Stimulated activated naive CD8-positive, alpha-beta T cell treated with anti-CD3 and anti-CD28 coated beads, Interleukin-15, Interleukin-2, amounts not matched to agents 100 ng/mL and 50 ng/mL, for 24 hours (primary cell): ENCODE measurements at regions not wholly inside any gene's neighbourhood (a gene's known extent, or its start where the extent isn't known, plus 50 kb on each side); places are given as distances from the start of the nearest gene placed in this dataset.

Experiments
- H3K27ac Mint-ChIP-seq: one replicate; pipeline ENCODE4 v1.8.0; 2021; ENCODE audit warnings: mild to moderate bottlenecking, mixed read lengths
- H3K27me3 Mint-ChIP-seq: one replicate; pipeline ENCODE4 v1.8.0; 2021; ENCODE audit warnings: mixed read lengths
- H3K36me3 Mint-ChIP-seq: one replicate; pipeline ENCODE4 v1.8.0; 2021; ENCODE audit warnings: low read depth, mixed read lengths
- H3K4me1 Mint-ChIP-seq: one replicate; pipeline ENCODE4 v1.8.0; 2021; ENCODE audit warnings: low read depth, mixed read lengths
- H3K4me3 Mint-ChIP-seq: one replicate; pipeline ENCODE4 v1.8.0; 2021; ENCODE audit warnings: mild to moderate bottlenecking, mixed read lengths
- H3K9me3 Mint-ChIP-seq: one replicate; pipeline ENCODE4 v1.8.0; 2021; ENCODE audit warnings: mixed read lengths

DNA sequence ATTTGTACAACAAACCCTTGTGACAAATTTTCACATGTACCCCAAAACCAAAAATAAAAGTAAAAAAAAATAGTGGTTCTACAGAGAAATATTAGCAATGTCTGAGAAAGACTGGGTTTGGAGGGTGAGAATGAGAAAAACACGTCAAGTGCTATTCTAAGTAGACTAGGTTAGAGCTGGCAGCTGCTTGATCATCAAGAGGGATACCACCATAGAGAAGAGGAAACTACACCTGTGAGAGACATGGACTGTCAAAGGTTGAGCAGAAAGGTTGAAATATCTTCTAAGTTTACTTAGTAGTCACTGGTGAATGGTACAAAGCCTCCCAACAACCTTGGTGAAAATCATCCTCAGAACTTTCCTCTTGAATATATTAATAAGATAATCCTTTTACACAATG, 126.9 kb upstream of the ITGA4 start:
- Mint-ChIP-seq H3K4me1 (peaks cover 22% of the 10 kb centered on the region), H3K27ac (no peak overlapping the region), H3K9me3 (peaks cover 13% of the 10 kb centered on the region), H3K4me3 (no peak overlapping the region), H3K27me3 (no peaks in the 10 kb centered on the region), H3K36me3 (peaks cover 5% of the 10 kb centered on the region)

DNA sequence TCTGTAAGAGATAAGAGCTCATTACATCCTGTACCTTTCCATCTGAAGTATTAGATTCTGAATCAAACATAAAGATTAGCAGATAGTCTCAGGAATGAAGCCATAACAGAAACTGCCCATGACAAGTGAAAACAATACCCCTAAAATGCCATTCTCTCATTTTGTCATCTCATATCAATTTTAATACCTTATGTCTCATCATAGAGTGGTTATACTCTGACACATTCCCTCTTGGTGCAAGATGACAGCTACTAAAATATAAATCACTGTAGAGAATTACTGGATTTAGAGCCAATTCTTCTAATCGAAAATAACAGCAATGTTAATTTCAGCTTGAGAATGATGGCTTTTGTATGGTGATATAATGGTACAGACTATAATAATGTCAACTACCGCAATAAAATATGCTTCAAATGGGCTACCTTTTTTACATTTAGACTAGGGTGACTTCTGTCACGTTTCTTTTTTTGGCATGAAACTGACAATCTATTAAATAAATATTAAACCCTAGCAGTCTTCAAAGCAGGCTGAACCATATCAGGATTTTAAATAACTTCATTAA, 125.1 kb upstream of the ITGA4 start:
- Mint-ChIP-seq H3K4me1 (peaks cover 15% of the 10 kb centered on the region), H3K27ac (no peak overlapping the region), H3K9me3 (peaks cover 13% of the 10 kb centered on the region), H3K36me3 (peaks cover 5% of the 10 kb centered on the region), H3K4me3 (no peak overlapping the region), H3K27me3 (no peaks in the 10 kb centered on the region)

DNA sequence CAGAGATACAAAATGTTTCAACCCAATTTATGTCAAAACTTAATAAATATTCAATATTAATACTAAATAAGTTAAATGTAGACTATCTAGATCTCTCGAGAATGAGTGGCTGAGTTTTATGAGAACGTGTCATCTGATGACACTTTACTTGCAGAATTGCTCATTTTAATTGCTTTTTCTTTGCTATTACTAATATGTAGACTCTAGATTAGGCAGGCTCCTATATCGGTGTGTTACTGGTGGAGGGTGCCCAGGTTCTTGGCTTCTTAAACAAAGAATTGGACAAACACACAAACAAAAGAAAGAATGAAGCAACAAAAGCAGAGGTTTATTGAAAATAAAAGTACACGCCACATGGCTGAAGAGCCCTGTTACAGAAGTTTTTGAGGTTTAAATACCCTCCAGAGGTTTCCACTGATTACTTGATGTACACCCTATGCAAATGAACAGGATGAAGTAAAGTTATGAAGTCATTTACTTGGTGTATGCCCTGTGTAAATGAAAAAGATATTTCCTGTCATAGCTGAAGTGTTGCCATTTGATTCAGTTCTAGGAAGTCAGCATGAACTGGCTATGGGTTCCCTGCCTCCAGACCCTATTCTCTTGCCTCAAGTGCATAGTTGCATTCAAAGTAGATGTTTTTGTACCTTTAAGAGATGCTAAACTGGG, 122.9 kb upstream of the ITGA4 start:
- H3K9me3 Mint-ChIP-seq, result peaks cover 15% of the 10 kb centered on the region
- H3K4me3 Mint-ChIP-seq, result no peak overlapping the region
- H3K27ac Mint-ChIP-seq, result no peak overlapping the region
- peaks cover 4% of the 10 kb centered on the region for H3K36me3 Mint-ChIP-seq
- peaks cover 15% of the 10 kb centered on the region for H3K4me1 Mint-ChIP-seq
- no peaks in the 10 kb centered on the region for H3K27me3 Mint-ChIP-seq

DNA sequence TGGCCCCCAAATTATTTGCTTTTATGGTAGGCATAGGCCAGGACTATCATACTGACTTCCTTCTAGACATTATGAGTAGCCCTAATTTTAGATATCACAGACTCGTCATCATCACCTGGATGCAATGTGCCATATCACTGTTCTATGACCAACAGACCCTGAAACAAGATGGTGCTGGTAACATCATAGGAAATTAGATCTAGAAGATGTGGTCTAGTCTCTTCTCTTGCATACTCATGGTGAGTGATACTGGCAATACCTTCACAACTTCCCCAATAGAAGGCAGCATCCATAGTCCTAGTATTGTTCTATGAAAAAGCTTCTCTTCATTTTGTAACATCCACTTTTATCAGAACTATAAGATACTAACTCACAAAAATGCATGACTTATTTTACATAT, 116.3 kb upstream of the ITGA4 start:
- peaks cover 18% of the 10 kb centered on the region for H3K9me3 Mint-ChIP-seq
- H3K4me3 Mint-ChIP-seq, result no peak overlapping the region
- no peak overlapping the region for H3K27ac Mint-ChIP-seq
- H3K4me1 Mint-ChIP-seq, result peaks cover 11% of the 10 kb centered on the region
- H3K36me3 Mint-ChIP-seq, result peaks cover 17% of the 10 kb centered on the region
- H3K27me3 Mint-ChIP-seq, result no peaks in the 10 kb centered on the region

DNA sequence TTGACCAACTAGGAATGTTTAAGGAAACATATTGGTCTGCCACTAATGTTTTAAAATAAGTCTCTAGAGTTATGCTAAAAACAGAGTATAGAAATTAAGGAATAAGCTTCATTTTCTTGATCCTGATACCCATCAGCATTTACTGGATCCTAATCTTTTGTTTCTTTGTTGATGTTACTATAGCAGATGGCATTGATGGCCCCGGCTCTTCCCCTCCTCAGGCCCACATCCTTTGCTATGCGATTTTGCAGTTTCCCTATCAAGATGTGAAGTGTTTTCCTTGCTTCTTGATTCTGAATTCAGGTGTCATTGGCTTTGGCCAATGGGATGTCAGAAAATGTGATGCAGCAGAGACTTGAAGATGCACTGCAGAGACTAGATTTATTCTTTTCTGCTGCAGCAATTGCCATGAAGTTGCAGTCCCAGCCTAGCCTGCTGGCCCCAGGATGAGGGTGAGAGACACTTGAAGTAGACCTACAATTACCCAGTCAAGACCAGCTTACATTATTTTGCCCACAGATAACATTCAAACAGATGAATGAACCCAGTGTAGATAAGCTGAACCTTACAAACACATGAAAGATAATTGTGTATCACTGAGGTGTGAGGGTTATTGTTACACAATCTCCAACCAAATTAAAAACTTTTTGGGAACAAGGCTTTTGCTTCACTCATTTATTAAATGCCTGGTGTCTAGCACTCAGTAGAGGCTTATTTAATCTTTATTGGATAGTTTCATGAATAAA, 115.2 kb upstream of the ITGA4 start:
- peaks cover 11% of the 10 kb centered on the region for H3K4me1 Mint-ChIP-seq
- H3K9me3 Mint-ChIP-seq, result peaks cover 18% of the 10 kb centered on the region
- H3K36me3 Mint-ChIP-seq, result peaks cover 17% of the 10 kb centered on the region
- H3K27ac Mint-ChIP-seq, result no peak overlapping the region
- H3K4me3 Mint-ChIP-seq, result no peak overlapping the region
- H3K27me3 Mint-ChIP-seq, result no peaks in the 10 kb centered on the region

DNA sequence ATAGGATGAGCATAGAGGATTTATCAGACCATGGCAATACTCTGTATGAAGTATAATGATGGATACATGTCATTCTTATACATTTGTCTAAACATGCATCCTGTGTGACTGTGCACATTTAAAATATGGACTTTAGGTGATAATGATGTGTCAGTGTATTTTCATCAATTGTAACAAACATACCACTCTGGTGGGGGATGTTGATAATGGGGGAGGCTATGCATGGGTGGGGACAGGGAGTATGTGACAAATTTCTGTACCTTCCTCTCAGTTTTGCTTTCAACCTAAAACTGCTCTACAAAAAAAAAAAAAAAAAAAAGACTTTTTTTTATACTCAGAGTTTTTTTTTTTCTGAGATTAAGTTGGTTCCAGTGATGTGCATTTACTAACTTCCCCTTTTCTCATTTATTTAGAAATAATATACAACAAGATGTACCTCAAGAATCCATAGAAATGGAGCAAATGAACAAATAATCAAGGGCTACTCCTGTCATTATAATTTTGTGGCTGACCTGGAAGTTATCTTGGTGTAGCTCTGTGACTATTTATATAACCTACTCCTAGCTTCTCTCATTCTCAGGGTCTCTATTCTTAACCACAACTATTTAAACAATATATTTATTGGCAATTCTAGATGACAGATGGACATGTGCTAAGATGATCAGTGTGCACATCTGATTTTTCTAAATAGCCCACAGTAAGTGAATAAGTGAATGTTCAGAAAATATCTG, 108.9 kb upstream of the ITGA4 start:
- H3K36me3 Mint-ChIP-seq, result peaks cover under 1% of the 10 kb centered on the region
- no peak overlapping the region for H3K4me3 Mint-ChIP-seq
- no peak overlapping the region for H3K27ac Mint-ChIP-seq
- peaks cover under 1% of the 10 kb centered on the region for H3K9me3 Mint-ChIP-seq
- H3K27me3 Mint-ChIP-seq, result no peaks in the 10 kb centered on the region
- peaks cover 32% of the 10 kb centered on the region for H3K4me1 Mint-ChIP-seq

DNA sequence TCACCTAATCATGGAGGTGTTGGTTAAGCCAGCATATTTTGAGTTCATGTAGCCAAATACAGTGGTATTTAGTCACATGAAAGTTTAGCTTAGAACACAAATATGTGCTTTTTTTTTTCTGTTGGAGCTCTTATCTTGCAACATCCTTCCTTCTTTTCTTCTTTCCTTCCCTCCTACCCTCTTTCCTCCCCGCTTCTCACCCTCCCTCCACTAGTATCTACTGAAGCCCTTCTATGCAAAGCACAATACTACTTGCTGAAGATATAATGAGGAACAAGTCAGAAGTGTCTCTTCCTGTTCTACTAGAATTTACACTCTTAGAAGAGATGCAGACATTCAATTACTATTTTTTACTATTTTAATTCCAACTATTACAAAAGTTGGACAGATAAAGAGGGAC, 105.0 kb upstream of the ITGA4 start:
- H3K27ac Mint-ChIP-seq, result no peak overlapping the region
- H3K4me1 Mint-ChIP-seq, result peaks cover 36% of the 10 kb centered on the region
- no peaks in the 10 kb centered on the region for H3K9me3 Mint-ChIP-seq
- H3K4me3 Mint-ChIP-seq, result no peak overlapping the region
- no peaks in the 10 kb centered on the region for H3K27me3 Mint-ChIP-seq
- H3K36me3 Mint-ChIP-seq, result no peaks in the 10 kb centered on the region

DNA sequence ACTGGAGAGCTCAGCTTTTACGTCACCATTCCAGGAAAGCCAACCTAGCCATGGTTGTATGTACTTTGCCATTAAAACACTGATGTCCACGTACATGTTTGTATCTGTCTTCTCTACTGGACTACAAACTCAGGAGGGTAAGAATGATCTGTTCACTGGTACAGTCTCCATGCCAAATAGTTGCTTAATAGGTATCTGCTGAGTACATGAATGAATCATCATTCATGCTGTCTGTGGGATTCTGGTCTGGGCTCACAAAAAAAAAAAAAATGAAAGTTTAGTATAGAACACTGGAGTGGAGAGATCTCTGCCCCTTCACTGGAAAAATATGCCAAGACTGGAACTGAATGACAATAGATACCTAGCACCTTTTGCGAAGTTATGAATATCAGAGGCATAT, 102.6 kb upstream of the ITGA4 start:
- Mint-ChIP-seq H3K27me3 (no peaks in the 10 kb centered on the region), H3K36me3 (no peaks in the 10 kb centered on the region), H3K4me1 (peaks cover 41% of the 10 kb centered on the region), H3K4me3 (no peak overlapping the region), H3K27ac (no peak overlapping the region), H3K9me3 (no peaks in the 10 kb centered on the region)

DNA sequence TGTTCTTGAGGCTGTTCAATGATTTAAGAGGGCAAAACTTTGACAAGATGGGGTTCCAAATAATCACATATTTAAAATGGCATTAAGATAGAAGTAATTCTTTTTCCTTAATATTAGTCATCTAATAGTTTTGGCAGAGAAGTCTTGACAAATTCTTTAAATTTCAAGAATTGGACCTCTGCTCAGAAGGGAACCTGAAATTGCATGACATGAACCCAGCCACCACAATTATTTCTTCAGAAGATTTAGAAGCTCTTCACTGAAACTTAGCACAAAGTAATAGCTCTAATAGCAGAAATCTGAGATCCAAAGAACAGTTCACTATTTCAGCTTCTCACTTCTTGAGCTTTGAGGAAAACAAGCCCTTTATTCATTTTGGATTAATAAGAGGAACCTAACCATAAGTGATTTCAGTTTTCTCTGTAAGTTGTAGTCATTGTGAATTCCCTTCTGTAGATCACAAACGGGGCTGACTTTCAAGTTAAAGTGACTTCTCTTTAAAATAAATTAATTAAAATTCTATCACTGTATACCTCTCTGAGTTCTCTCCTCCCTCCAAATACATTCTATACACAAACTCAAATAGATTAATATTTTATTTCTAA, 100.6 kb upstream of the ITGA4 start:
- Mint-ChIP-seq H3K36me3 (no peaks in the 10 kb centered on the region), H3K9me3 (no peaks in the 10 kb centered on the region), H3K27ac (no peak overlapping the region), H3K4me1 (peaks cover 34% of the 10 kb centered on the region), H3K27me3 (no peaks in the 10 kb centered on the region), H3K4me3 (no peak overlapping the region)

DNA sequence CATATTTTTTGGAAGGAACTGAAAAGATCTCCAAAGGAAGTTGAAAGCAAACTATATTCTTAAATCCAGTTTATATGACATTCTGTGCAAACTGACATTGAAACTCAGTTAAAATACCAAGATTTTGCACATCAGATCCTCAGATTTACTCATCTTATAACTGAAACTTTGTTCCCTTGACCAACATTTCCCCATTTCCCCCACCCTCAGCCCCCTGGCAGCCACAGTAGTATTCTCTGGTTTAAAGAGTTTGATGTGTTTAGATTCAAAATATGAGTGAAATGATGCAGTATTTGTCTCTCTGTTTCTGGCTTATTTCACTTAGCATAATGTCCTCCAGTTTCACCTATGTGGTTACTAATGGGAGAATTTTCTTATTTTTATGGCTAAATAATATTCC, 99.2 kb upstream of the ITGA4 start:
- Mint-ChIP-seq H3K27ac (no peak overlapping the region), H3K4me1 (peaks cover 32% of the 10 kb centered on the region), H3K27me3 (no peaks in the 10 kb centered on the region), H3K4me3 (no peak overlapping the region), H3K36me3 (peaks cover 8% of the 10 kb centered on the region), H3K9me3 (no peaks in the 10 kb centered on the region)

DNA sequence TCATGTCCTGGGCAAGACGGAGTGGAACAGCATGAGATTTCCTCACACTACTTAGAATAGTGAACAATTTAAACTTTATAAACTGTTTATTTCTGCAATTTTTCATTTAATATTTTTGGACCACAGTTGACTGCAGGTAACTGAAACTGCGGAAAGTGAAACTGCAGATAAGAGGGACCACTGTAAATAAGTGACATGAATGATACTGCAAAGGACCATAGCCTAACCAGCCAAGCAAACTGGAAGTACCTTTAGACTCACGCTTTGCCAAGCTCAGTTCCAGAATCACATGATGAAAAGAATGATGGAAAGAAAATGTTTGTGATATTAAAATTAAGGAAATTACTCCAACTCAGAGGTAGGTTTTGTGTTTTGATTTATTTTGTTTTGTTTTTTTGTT, 94.6 kb upstream of the ITGA4 start:
- Mint-ChIP-seq H3K4me3 (no peak overlapping the region), H3K36me3 (peaks cover 11% of the 10 kb centered on the region), H3K9me3 (no peaks in the 10 kb centered on the region), H3K27me3 (no peaks in the 10 kb centered on the region), H3K27ac (no peak overlapping the region), H3K4me1 (peaks cover 29% of the 10 kb centered on the region)

DNA sequence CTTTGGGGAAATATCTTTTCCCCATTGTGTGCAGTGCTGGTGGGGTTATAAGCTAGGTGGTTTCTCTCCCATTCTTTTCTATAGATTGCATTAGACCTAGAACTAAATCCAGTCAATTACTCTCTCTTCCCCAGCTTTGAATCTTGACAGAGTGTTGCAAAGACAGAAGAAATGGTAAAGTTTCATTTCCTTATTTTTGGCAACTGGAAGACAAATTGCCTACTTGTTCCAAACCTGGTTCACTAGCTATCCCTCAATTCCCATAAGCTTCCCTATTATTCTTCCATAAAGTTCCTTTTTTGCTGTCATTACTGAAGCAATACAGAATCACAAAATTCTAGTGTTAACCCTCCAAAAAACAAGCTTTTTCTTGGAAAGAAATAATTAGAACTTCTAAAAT, 94.0 kb upstream of the ITGA4 start:
- H3K36me3 Mint-ChIP-seq, result peaks cover 11% of the 10 kb centered on the region
- no peaks in the 10 kb centered on the region for H3K27me3 Mint-ChIP-seq
- no peaks in the 10 kb centered on the region for H3K9me3 Mint-ChIP-seq
- H3K4me1 Mint-ChIP-seq, result peaks cover 23% of the 10 kb centered on the region
- H3K4me3 Mint-ChIP-seq, result no peak overlapping the region
- H3K27ac Mint-ChIP-seq, result no peak overlapping the region

DNA sequence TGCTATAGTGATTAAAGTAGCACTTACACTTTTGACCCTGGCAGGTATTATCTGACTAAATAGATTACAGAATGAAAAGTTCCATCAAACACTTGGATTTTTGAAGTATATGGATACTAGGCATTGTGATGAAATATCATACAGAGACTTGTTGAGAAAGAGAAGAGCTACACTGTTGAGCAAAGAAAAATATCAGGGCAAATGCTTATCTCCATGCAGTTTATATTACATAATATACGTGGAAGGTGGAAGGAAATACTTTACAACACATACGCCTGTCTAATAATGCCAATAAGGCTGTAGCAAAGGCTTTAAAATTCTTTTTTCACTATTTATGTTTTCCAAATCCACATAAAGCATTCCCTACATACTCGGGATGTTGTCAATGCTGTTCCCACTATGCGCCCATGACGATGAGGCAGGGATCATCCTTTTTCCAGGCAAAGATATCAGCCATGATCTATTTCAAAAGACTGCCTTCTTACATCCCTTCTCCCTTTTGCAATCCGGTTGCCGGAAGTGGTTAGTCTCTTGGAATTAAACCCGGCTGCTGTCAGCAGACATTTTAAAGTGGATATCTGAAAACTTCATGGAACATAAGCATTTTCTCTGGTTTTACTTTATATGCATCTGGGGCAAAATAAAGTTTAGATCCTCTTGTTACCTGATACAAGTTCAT, 92.6 kb upstream of the ITGA4 start:
- no peak overlapping the region for H3K4me3 Mint-ChIP-seq
- peaks cover 11% of the 10 kb centered on the region for H3K4me1 Mint-ChIP-seq
- H3K27ac Mint-ChIP-seq, result no peak overlapping the region
- no peaks in the 10 kb centered on the region for H3K9me3 Mint-ChIP-seq
- H3K27me3 Mint-ChIP-seq, result no peaks in the 10 kb centered on the region
- H3K36me3 Mint-ChIP-seq, result peaks cover 11% of the 10 kb centered on the region

DNA sequence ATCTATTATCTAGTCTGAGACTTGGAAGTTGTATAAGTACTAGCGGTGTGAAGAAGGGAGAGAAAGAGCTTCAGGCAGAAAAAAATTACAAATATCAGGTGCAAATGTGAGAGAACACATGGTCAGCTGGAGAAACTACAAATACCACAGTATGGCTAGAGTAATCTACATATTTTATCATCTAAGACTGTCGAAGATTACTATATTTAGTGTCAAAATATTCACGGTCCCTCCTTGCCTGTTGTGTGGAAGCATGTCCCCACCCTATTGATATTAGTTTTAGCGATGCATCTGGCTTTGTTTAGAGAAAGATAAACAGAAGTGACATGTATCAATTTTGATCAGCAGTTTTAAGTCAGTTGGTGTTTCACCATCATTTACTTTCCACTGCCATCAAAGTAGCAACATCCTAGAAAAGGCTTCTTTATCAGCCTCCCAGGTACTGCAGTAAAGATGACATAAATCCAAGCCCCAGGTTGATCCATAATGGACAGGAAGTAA, 90.5 kb upstream of the ITGA4 start:
- Mint-ChIP-seq H3K27ac (peak overlapping the region; percentile 32), H3K9me3 (no peaks in the 10 kb centered on the region), H3K36me3 (peaks cover 11% of the 10 kb centered on the region), H3K27me3 (no peaks in the 10 kb centered on the region), H3K4me1 (peaks cover 17% of the 10 kb centered on the region), H3K4me3 (no peak overlapping the region)
